ENCODE measurements at regions not wholly inside any gene's neighbourhood (a gene's known extent, or its start where the extent isn't known, plus 50 kb on each side); places are given as distances from the start of the nearest gene placed in this dataset.

- Mint-ChIP-seq H3K9me3 (ENCODE audit: low read depth) (no peaks in the 10 kb centered on the region), H3K4me1 (ENCODE audit: low read depth) (peaks cover 7% of the 10 kb centered on the region), H3K4me3 (ENCODE audit: low read depth) (no peak overlapping the region), H3K27ac (no peak overlapping the region), H3K27me3 (peaks cover 6% of the 10 kb centered on the region), H3K36me3 (ENCODE audit: insufficient read depth) (no peaks in the 10 kb centered on the region)
- no peak for DNase-seq (ENCODE audit: low spot score, unreplicated experiment)
- no peak for TF ChIP-seq CTCF (IDR thresholded peaks at IDR 0.05; ENCODE audit: unreplicated experiment)
Measured at GRCh38 chr5:168188182-168188581, 103.3 kb upstream of the WWC1 start.

- Mint-ChIP-seq H3K4me3 (ENCODE audit: low read depth) (no peak overlapping the region), H3K36me3 (ENCODE audit: insufficient read depth) (no peaks in the 10 kb centered on the region), H3K4me1 (ENCODE audit: low read depth) (peaks cover 4% of the 10 kb centered on the region), H3K9me3 (ENCODE audit: low read depth) (no peaks in the 10 kb centered on the region), H3K27me3 (peaks cover 10% of the 10 kb centered on the region), H3K27ac (no peak overlapping the region)
- no peak for DNase-seq (ENCODE audit: low spot score, unreplicated experiment)
- TF ChIP-seq CTCF (IDR thresholded peaks at IDR 0.05; ENCODE audit: unreplicated experiment), result no peak
Measured at GRCh38 chr5:168192120-168192519, 99.3 kb upstream of the WWC1 start.

- H3K4me1 Mint-ChIP-seq (ENCODE audit: low read depth), result no peaks in the 10 kb centered on the region
- H3K4me3 Mint-ChIP-seq (ENCODE audit: low read depth), result no peak overlapping the region
- no peaks in the 10 kb centered on the region for H3K36me3 Mint-ChIP-seq (ENCODE audit: insufficient read depth)
- no peaks in the 10 kb centered on the region for H3K9me3 Mint-ChIP-seq (ENCODE audit: low read depth)
- no peak overlapping the region for H3K27ac Mint-ChIP-seq
- no peak for TF ChIP-seq CTCF (IDR thresholded peaks at IDR 0.05; ENCODE audit: unreplicated experiment)
- H3K27me3 Mint-ChIP-seq, result peaks cover 10% of the 10 kb centered on the region
- DNase-seq (ENCODE audit: low spot score, unreplicated experiment), result no peak
Measured at GRCh38 chr5:168193493-168194250, 97.8 kb upstream of the WWC1 start.

GRCh38 chr5:168195110-168195509, 96.3 kb upstream of the WWC1 start:
- H3K36me3 Mint-ChIP-seq (ENCODE audit: insufficient read depth), result no peaks in the 10 kb centered on the region
- H3K27ac Mint-ChIP-seq, result no peak overlapping the region
- H3K9me3 Mint-ChIP-seq (ENCODE audit: low read depth), result no peaks in the 10 kb centered on the region
- no peaks in the 10 kb centered on the region for H3K4me1 Mint-ChIP-seq (ENCODE audit: low read depth)
- no peak overlapping the region for H3K4me3 Mint-ChIP-seq (ENCODE audit: low read depth)
- TF ChIP-seq CTCF (IDR thresholded peaks at IDR 0.05; ENCODE audit: unreplicated experiment), result no peak
- H3K27me3 Mint-ChIP-seq, result peaks cover 10% of the 10 kb centered on the region
- no peak for DNase-seq (ENCODE audit: low spot score, unreplicated experiment)

GRCh38 chr5:168198359-168198758, 93.1 kb upstream of the WWC1 start:
- no peaks in the 10 kb centered on the region for H3K36me3 Mint-ChIP-seq (ENCODE audit: insufficient read depth)

More at GRCh38 chr5:168198359-168198758, 93.1 kb upstream of the WWC1 start:
- Mint-ChIP-seq H3K4me3 (ENCODE audit: low read depth) (no peak overlapping the region), H3K4me1 (ENCODE audit: low read depth) (no peaks in the 10 kb centered on the region), H3K27ac (no peak overlapping the region), H3K27me3 (peaks cover 10% of the 10 kb centered on the region), H3K9me3 (ENCODE audit: low read depth) (no peaks in the 10 kb centered on the region)
- DNase-seq (ENCODE audit: low spot score, unreplicated experiment), result no peak
- TF ChIP-seq CTCF (IDR thresholded peaks at IDR 0.05; ENCODE audit: unreplicated experiment), result no peak
